ENCODE measurements at regions not wholly inside any gene's neighbourhood (a gene's known extent, or its start where the extent isn't known, plus 50 kb on each side); places are given as distances from the start of the nearest gene placed in this dataset.
A peak's percentile ranks its signal among the peaks of the same experiment; 100 is the strongest.

GRCh38 chr9:12934545-12935272 lies 159.9 kb downstream of the LURAP1L start:
- H3K36me3 ChIP-seq (ENCODE audit: insufficient read depth, low read length), result no peaks in the 10 kb centered on the region
- WGBS, result 91% methylated on average over 6 of the region's 6 CpGs
- peaks cover 9% of the 10 kb centered on the region; the same call in 1 of the 2 replicates for H3K4me1 ChIP-seq (ENCODE audit: insufficient read depth, low read length)
- H3K9ac ChIP-seq (ENCODE audit: low read depth, low read length), result no peak overlapping the region
- no peak overlapping the region for H3K4me3 ChIP-seq (ENCODE audit: low read length)
- H3K27me3 ChIP-seq (ENCODE audit: insufficient read depth, low read length), result no peaks in the 10 kb centered on the region
- no peaks in the 10 kb centered on the region for H3K9me3 ChIP-seq (ENCODE audit: insufficient read depth, low read depth, low read length)
- H3K27ac ChIP-seq (ENCODE audit: low read depth, low read length), result peak overlapping the region; percentile 43; the same call in 1 of the 2 replicates

- no peaks in the 10 kb centered on the region for H3K27me3 ChIP-seq (ENCODE audit: insufficient read depth, low read length)
- H3K36me3 ChIP-seq (ENCODE audit: insufficient read depth, low read length), result no peaks in the 10 kb centered on the region
- H3K27ac ChIP-seq (ENCODE audit: low read depth, low read length), result no peak overlapping the region
- WGBS, result 90% methylated on average over 2 of the region's 2 CpGs
- no peaks in the 10 kb centered on the region for H3K9me3 ChIP-seq (ENCODE audit: insufficient read depth, low read depth, low read length)
- H3K4me1 ChIP-seq (ENCODE audit: insufficient read depth, low read length), result peaks cover 9% of the 10 kb centered on the region; the same call in 1 of the 2 replicates
- no peak overlapping the region for H3K4me3 ChIP-seq (ENCODE audit: low read length)
- no peak overlapping the region for H3K9ac ChIP-seq (ENCODE audit: low read depth, low read length)
Measured at GRCh38 chr9:12935714-12936113, 160.9 kb downstream of the LURAP1L start.

GRCh38 chr9:12954441-12954840 lies 179.6 kb downstream of the LURAP1L start:
- 91% methylated on average over 4 of the region's 4 CpGs for WGBS
- Histone ChIP-seq H3K36me3 (ENCODE audit: insufficient read depth, low read length) (0 out of 2 replicates have a peak, but pooled peaks cover 3% of the 10 kb centered on the region), H3K9ac (ENCODE audit: low read depth, low read length) (no peak overlapping the region)

GRCh38 chr9:12955510-12956163 lies 180.8 kb downstream of the LURAP1L start:
- WGBS, result 77% methylated on average over 11 of the region's 11 CpGs
- H3K4me3 ChIP-seq (ENCODE audit: low read length), result no peak overlapping the region
- no peaks in the 10 kb centered on the region for H3K27me3 ChIP-seq (ENCODE audit: insufficient read depth, low read length)
- H3K9ac ChIP-seq (ENCODE audit: low read depth, low read length), result no peak overlapping the region
- H3K36me3 ChIP-seq (ENCODE audit: insufficient read depth, low read length), result 0 out of 2 replicates have a peak, but pooled peaks cover 3% of the 10 kb centered on the region
- H3K4me1 ChIP-seq (ENCODE audit: insufficient read depth, low read length), result no peaks in the 10 kb centered on the region
- H3K27ac ChIP-seq (ENCODE audit: low read depth, low read length), result no peak overlapping the region; the same call in 1 of the 2 replicates
- H3K9me3 ChIP-seq (ENCODE audit: insufficient read depth, low read depth, low read length), result peaks cover 27% of the 10 kb centered on the region

More at GRCh38 chr9:12954441-12954840, 179.6 kb downstream of the LURAP1L start:
- Histone ChIP-seq H3K4me1 (ENCODE audit: insufficient read depth, low read length) (no peaks in the 10 kb centered on the region), H3K9me3 (ENCODE audit: insufficient read depth, low read depth, low read length) (peaks cover 27% of the 10 kb centered on the region), H3K27me3 (ENCODE audit: insufficient read depth, low read length) (no peaks in the 10 kb centered on the region), H3K4me3 (ENCODE audit: low read length) (no peak overlapping the region), H3K27ac (ENCODE audit: low read depth, low read length) (no peak overlapping the region)

- Histone ChIP-seq H3K36me3 (ENCODE audit: insufficient read depth, low read length) (0 out of 2 replicates have a peak, but pooled peaks cover 3% of the 10 kb centered on the region), H3K4me1 (ENCODE audit: insufficient read depth, low read length) (no peaks in the 10 kb centered on the region), H3K27ac (ENCODE audit: low read depth, low read length) (peak overlapping the region; percentile 13; the same call in 1 of the 2 replicates), H3K9ac (ENCODE audit: low read depth, low read length) (no peak overlapping the region), H3K9me3 (ENCODE audit: insufficient read depth, low read depth, low read length) (peaks cover 27% of the 10 kb centered on the region), H3K27me3 (ENCODE audit: insufficient read depth, low read length) (no peaks in the 10 kb centered on the region), H3K4me3 (ENCODE audit: low read length) (no peak overlapping the region)
- WGBS, result 46% methylated on average over 2 of the region's 3 CpGs
Measured at GRCh38 chr9:12956261-12956660, 181.4 kb downstream of the LURAP1L start.

- WGBS, result 100% methylated on average over 1 of the region's 4 CpGs
- peaks cover 27% of the 10 kb centered on the region for H3K9me3 ChIP-seq (ENCODE audit: insufficient read depth, low read depth, low read length)
- H3K27me3 ChIP-seq (ENCODE audit: insufficient read depth, low read length), result no peaks in the 10 kb centered on the region
- H3K9ac ChIP-seq (ENCODE audit: low read depth, low read length), result no peak overlapping the region
- 0 out of 2 replicates have a peak, but pooled peaks cover 3% of the 10 kb centered on the region for H3K36me3 ChIP-seq (ENCODE audit: insufficient read depth, low read length)
- no peak overlapping the region for H3K27ac ChIP-seq (ENCODE audit: low read depth, low read length)
- no peak overlapping the region for H3K4me3 ChIP-seq (ENCODE audit: low read length)
- no peaks in the 10 kb centered on the region for H3K4me1 ChIP-seq (ENCODE audit: insufficient read depth, low read length)
Measured at GRCh38 chr9:12956805-12957204, 182.0 kb downstream of the LURAP1L start.

- Histone ChIP-seq H3K9me3 (ENCODE audit: insufficient read depth, low read depth, low read length) (peaks cover 27% of the 10 kb centered on the region), H3K4me3 (ENCODE audit: low read length) (no peak overlapping the region), H3K36me3 (ENCODE audit: insufficient read depth, low read length) (0 out of 2 replicates have a peak, but pooled peaks cover 3% of the 10 kb centered on the region), H3K27me3 (ENCODE audit: insufficient read depth, low read length) (no peaks in the 10 kb centered on the region), H3K4me1 (ENCODE audit: insufficient read depth, low read length) (no peaks in the 10 kb centered on the region), H3K9ac (ENCODE audit: low read depth, low read length) (no peak overlapping the region), H3K27ac (ENCODE audit: low read depth, low read length) (no peak overlapping the region)
- 95% methylated on average over 3 of the region's 3 CpGs for WGBS
Measured at GRCh38 chr9:12958279-12958678, 183.5 kb downstream of the LURAP1L start.

- Histone ChIP-seq H3K36me3 (ENCODE audit: insufficient read depth, low read length) (0 out of 2 replicates have a peak, but pooled peaks cover 3% of the 10 kb centered on the region), H3K4me1 (ENCODE audit: insufficient read depth, low read length) (no peaks in the 10 kb centered on the region)
Measured at GRCh38 chr9:12958708-12959107, 183.9 kb downstream of the LURAP1L start.

GRCh38 chr9:12961276-12961809 lies 186.5 kb downstream of the LURAP1L start:
- no peaks in the 10 kb centered on the region for H3K36me3 ChIP-seq (ENCODE audit: insufficient read depth, low read length)
- no peaks in the 10 kb centered on the region for H3K4me1 ChIP-seq (ENCODE audit: insufficient read depth, low read length)
- H3K4me3 ChIP-seq (ENCODE audit: low read length), result no peak overlapping the region
- H3K9ac ChIP-seq (ENCODE audit: low read depth, low read length), result no peak overlapping the region
- peaks cover 21% of the 10 kb centered on the region for H3K9me3 ChIP-seq (ENCODE audit: insufficient read depth, low read depth, low read length)
- H3K27me3 ChIP-seq (ENCODE audit: insufficient read depth, low read length), result no peaks in the 10 kb centered on the region
- H3K27ac ChIP-seq (ENCODE audit: low read depth, low read length), result no peak overlapping the region
- WGBS, result 76% methylated on average over 2 of the region's 2 CpGs

More at GRCh38 chr9:12958708-12959107, 183.9 kb downstream of the LURAP1L start:
- Histone ChIP-seq H3K4me3 (ENCODE audit: low read length) (no peak overlapping the region), H3K27ac (ENCODE audit: low read depth, low read length) (no peak overlapping the region), H3K9me3 (ENCODE audit: insufficient read depth, low read depth, low read length) (peaks cover 27% of the 10 kb centered on the region), H3K27me3 (ENCODE audit: insufficient read depth, low read length) (no peaks in the 10 kb centered on the region), H3K9ac (ENCODE audit: low read depth, low read length) (no peak overlapping the region)
- 69% methylated on average over 3 of the region's 3 CpGs for WGBS

- Histone ChIP-seq H3K27me3 (ENCODE audit: insufficient read depth, low read length) (no peaks in the 10 kb centered on the region), H3K27ac (ENCODE audit: low read depth, low read length) (no peak overlapping the region), H3K9me3 (ENCODE audit: insufficient read depth, low read depth, low read length) (peaks cover 9% of the 10 kb centered on the region), H3K36me3 (ENCODE audit: insufficient read depth, low read length) (no peaks in the 10 kb centered on the region), H3K4me1 (ENCODE audit: insufficient read depth, low read length) (0 out of 2 replicates have a peak, but pooled peaks cover 2% of the 10 kb centered on the region), H3K4me3 (ENCODE audit: low read length) (no peak overlapping the region), H3K9ac (ENCODE audit: low read depth, low read length) (no peak overlapping the region)
Measured at GRCh38 chr9:12963537-12963936, 188.7 kb downstream of the LURAP1L start.

GRCh38 chr9:12964271-12964670 lies 189.5 kb downstream of the LURAP1L start:
- H3K36me3 ChIP-seq (ENCODE audit: insufficient read depth, low read length), result no peaks in the 10 kb centered on the region
- H3K9me3 ChIP-seq (ENCODE audit: insufficient read depth, low read depth, low read length), result peaks cover 1% of the 10 kb centered on the region; the same call in 1 of the 2 replicates
- no peak overlapping the region for H3K27ac ChIP-seq (ENCODE audit: low read depth, low read length)
- H3K9ac ChIP-seq (ENCODE audit: low read depth, low read length), result no peak overlapping the region
- H3K4me1 ChIP-seq (ENCODE audit: insufficient read depth, low read length), result 0 out of 2 replicates have a peak, but pooled peaks cover 2% of the 10 kb centered on the region
- H3K27me3 ChIP-seq (ENCODE audit: insufficient read depth, low read length), result no peaks in the 10 kb centered on the region
- H3K4me3 ChIP-seq (ENCODE audit: low read length), result no peak overlapping the region
- 96% methylated on average over 2 of the region's 2 CpGs for WGBS
